ENCODE measurements at regions not wholly inside any gene's neighbourhood (a gene's known extent, or its start where the extent isn't known, plus 50 kb on each side); places are given as distances from the start of the nearest gene placed in this dataset.
"Not testable (repeated sequence)": the region's sequence is repeated elsewhere in the genome, so short reads cannot be mapped to it uniquely, and the experiment has no call there.

DNA sequence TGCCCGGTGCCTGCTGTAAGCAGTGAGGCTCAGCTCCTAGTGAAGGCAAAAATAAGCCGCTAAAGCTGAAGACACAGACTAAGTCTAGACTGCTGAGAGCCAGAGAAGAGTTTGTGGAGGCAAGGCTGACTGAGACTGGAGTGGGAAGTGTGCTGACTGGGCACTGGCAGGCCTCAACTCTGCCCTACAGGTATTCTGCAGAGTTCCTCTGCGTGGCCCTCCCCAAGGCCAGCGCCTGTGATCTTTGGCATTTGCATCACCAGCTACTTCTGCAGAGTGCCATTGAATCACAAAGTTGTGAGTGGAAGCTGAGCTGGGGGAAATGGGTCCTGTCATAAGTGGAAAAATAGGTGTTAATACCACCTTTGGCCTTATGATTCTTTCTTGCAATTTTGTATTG is 905.7 kb downstream of the PLA2G4A start:
- no peak overlapping the region for H3K4me3 Mint-ChIP-seq
- H3K27me3 Mint-ChIP-seq (ENCODE audit: low read depth), result no peaks in the 10 kb centered on the region
- no peaks in the 10 kb centered on the region for H3K4me1 Mint-ChIP-seq (ENCODE audit: low read depth)
- H3K9me3 Mint-ChIP-seq, result no peaks in the 10 kb centered on the region
- H3K36me3 Mint-ChIP-seq (ENCODE audit: low read depth), result no peaks in the 10 kb centered on the region
- H3K27ac Mint-ChIP-seq, result no peak overlapping the region

DNA sequence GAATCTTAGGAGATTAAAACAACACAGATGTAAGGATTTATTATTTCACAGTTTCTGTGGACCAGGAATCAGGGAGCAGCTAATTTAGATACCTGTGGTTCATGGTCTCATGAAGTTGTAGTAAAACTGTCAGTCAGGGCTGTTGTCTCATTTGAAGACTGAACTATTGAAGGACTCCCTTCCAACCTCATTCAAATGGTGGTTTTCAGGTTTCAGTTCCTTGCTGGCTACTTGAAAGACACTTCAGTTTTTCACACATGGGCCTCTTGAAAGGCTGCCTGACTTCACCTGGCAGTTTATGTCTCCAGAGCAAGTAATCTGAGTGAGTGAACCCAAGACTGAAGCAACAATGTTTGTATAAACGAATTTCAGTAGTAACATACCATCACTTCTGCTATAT is 915.9 kb downstream of the PLA2G4A start:
- no peaks in the 10 kb centered on the region for H3K9me3 Mint-ChIP-seq
- no peaks in the 10 kb centered on the region for H3K27me3 Mint-ChIP-seq (ENCODE audit: low read depth)
- no peaks in the 10 kb centered on the region for H3K36me3 Mint-ChIP-seq (ENCODE audit: low read depth)
- no peaks in the 10 kb centered on the region for H3K4me1 Mint-ChIP-seq (ENCODE audit: low read depth)
- no peak overlapping the region for H3K4me3 Mint-ChIP-seq
- no peak overlapping the region for H3K27ac Mint-ChIP-seq

DNA sequence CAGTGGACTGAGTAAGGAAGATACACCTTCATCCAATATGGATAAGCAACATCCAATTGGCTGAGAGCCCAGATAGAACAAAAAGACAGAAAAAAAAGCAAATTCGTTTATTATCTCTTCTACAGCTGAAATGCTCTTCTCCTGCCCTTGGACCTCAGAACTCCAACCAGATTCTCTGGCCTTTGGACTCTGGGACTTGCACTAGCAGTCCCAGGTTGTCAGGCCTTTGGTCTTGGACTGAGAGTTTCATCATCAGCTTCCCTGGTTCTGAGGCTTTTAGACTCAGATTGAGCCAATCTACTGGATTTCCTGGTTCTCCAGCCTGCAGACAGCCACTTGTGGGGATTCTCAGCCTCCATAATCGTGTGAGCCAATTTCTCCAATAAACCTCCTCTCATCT is 926.8 kb downstream of the PLA2G4A start:
- no peak overlapping the region for H3K4me3 Mint-ChIP-seq
- H3K9me3 Mint-ChIP-seq, result peaks cover 4% of the 10 kb centered on the region
- no peaks in the 10 kb centered on the region for H3K36me3 Mint-ChIP-seq (ENCODE audit: low read depth)
- no peaks in the 10 kb centered on the region for H3K27me3 Mint-ChIP-seq (ENCODE audit: low read depth)
- H3K4me1 Mint-ChIP-seq (ENCODE audit: low read depth), result no peaks in the 10 kb centered on the region
- no peak overlapping the region for H3K27ac Mint-ChIP-seq

DNA sequence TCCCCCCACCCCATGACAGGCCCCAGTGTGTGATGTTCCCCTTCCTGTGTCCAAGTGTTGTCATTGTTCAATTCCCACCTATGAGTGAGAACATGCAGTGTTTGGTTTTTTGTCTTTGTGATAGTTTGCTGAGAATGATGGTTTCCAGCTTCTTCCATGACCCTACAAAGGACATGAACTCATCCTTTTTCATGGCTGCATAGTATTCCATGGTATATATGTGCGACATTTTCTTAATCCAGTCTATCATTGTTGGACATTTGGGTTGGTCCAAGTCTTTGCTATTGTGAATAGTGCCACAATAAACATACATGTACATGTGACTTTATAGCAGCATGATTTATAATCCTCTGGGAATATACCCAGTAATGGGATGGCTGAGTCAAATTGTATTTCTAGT is 927.9 kb downstream of the PLA2G4A start:
- H3K27me3 Mint-ChIP-seq (ENCODE audit: low read depth); H3K27ac Mint-ChIP-seq; H3K4me1 Mint-ChIP-seq (ENCODE audit: low read depth); H3K36me3 Mint-ChIP-seq (ENCODE audit: low read depth); H3K9me3 Mint-ChIP-seq; H3K4me3 Mint-ChIP-seq: not testable (repeated sequence)

DNA sequence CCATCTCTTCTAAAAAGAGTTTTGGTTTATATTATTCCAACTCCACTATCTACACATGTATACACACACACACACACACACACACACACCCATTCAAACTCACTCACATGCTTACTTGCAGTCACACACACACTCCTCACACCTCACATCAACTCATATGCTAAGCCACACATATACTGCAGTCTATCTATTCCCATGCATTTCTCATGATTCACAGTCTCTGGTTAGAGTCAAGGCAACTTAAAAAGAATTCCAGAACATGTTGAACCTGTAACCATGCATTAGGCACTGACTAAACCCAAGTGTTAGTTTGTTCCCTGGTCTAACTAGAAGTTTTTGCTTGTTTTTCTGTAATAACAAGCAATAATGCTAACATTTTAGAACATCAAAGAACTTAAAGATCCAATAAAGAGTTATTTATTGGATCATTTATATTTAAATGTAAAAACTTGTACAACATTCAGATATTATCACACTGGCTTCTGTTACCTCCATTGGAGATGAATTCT is 931.1 kb downstream of the PLA2G4A start:
- Mint-ChIP-seq H3K4me1 (ENCODE audit: low read depth) (no peaks in the 10 kb centered on the region), H3K9me3 (peaks cover 4% of the 10 kb centered on the region), H3K36me3 (ENCODE audit: low read depth) (no peaks in the 10 kb centered on the region), H3K4me3 (no peak overlapping the region), H3K27me3 (ENCODE audit: low read depth) (no peaks in the 10 kb centered on the region), H3K27ac (no peak overlapping the region)

DNA sequence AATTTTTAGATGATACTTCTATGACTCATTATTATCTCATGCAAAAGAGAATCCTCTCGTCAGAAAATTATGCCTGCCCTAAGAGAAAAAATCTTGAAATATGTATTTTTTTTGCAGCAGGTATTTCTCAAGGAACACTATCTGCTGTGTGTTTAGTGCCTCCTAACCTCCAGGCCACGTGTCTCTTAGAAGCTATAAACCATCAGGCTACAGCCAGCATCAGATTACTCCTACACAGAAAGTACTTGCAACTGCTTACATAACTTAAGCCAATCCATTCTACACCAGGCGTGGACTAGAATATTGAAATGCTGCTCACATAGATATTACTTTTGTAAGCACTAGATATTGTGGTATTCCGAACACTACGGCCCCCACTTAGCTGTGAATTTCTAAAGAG is 933.4 kb downstream of the PLA2G4A start:
- no peak overlapping the region for H3K4me3 Mint-ChIP-seq
- H3K36me3 Mint-ChIP-seq (ENCODE audit: low read depth), result no peaks in the 10 kb centered on the region
- no peaks in the 10 kb centered on the region for H3K4me1 Mint-ChIP-seq (ENCODE audit: low read depth)
- no peaks in the 10 kb centered on the region for H3K27me3 Mint-ChIP-seq (ENCODE audit: low read depth)
- peaks cover 6% of the 10 kb centered on the region for H3K9me3 Mint-ChIP-seq
- H3K27ac Mint-ChIP-seq, result no peak overlapping the region

DNA sequence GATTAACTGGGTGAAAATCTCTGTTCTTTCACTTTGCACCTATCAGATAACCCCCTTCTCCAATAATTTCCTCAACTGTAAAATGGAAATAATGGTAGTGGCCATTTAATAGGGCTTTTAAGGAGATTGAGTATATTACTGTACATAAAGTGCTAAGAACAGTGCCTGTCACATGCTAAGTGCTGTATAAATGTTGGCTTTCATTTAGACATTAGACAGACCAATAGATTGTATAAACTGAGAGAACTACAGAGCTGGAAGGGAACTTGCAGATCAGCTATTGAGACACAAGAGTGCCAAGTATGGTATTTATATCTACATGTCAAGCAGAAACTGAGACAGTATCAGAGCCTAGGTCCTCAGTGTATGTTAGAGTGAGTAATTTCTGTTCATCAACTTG is 934.7 kb downstream of the PLA2G4A start:
- no peaks in the 10 kb centered on the region for H3K27me3 Mint-ChIP-seq (ENCODE audit: low read depth)
- no peaks in the 10 kb centered on the region for H3K4me1 Mint-ChIP-seq (ENCODE audit: low read depth)
- H3K4me3 Mint-ChIP-seq, result no peak overlapping the region
- no peaks in the 10 kb centered on the region for H3K36me3 Mint-ChIP-seq (ENCODE audit: low read depth)
- H3K27ac Mint-ChIP-seq, result no peak overlapping the region
- H3K9me3 Mint-ChIP-seq, result peaks cover 13% of the 10 kb centered on the region

DNA sequence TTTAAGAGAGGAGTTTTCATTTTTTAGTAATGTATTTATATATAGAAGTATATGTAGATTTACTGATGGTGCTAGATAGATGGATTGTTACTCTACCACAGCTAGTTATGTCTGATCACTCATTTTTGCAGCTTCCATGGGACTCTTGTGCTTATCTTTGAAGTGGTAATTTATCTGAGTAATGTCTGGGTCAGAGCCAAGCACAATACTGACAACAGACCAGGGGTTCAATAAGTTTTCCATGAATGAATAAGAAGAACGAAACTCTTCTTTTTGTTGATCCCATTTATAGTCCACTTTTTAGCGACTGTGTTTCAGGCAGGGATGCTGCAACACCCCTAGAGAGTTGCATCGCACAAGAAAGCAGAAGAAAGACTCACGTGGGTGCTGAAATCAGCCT is 935.2 kb downstream of the PLA2G4A start:
- Mint-ChIP-seq H3K36me3 (ENCODE audit: low read depth) (no peaks in the 10 kb centered on the region), H3K4me3 (no peak overlapping the region), H3K27ac (no peak overlapping the region), H3K9me3 (peaks cover 13% of the 10 kb centered on the region), H3K4me1 (ENCODE audit: low read depth) (no peaks in the 10 kb centered on the region), H3K27me3 (ENCODE audit: low read depth) (no peaks in the 10 kb centered on the region)

DNA sequence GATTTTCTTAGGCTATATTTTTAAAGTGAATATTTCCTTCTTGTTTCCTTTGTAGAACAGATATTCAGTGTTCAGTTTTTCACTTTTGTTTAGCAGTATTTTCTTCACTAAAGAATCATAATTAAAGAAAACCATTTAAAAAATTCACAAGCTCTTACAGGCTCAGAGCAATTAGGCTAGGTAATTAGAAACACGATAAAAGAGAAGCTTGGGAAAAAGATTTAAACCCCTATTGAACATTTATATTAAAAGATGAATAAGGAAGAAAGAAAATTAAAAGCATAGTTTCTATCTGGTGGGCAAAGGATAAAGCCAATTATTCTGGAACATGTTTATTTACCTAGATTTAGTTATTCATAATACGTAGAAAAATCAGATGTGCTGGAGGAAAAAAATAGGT is 942.6 kb downstream of the PLA2G4A start:
- Mint-ChIP-seq H3K9me3 (peaks cover 14% of the 10 kb centered on the region), H3K36me3 (ENCODE audit: low read depth) (no peaks in the 10 kb centered on the region), H3K27me3 (ENCODE audit: low read depth) (no peaks in the 10 kb centered on the region), H3K4me1 (ENCODE audit: low read depth) (no peaks in the 10 kb centered on the region), H3K4me3 (no peak overlapping the region), H3K27ac (no peak overlapping the region)

DNA sequence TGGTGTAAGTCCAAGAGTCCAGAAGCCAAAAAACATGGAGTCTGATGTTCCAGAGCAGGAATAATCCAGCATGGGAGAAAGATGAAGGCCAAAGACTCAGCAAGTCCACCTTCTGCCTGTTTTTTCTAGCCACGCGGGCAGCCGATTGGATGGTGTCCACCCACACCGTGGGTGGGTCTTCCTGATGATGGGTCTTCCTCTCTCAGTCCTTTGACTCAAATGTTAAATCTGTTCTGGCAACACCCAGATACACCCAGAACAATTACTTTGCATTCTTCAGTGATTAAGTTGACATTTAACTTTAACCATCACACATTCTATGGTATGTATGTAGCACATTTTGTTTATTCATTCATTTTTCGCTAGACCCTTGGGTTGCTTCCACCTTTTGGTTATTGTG is 944.4 kb downstream of the PLA2G4A start:
- Mint-ChIP-seq H3K4me1 (ENCODE audit: low read depth) (no peaks in the 10 kb centered on the region), H3K4me3 (no peak overlapping the region), H3K9me3 (peaks cover 4% of the 10 kb centered on the region)

DNA sequence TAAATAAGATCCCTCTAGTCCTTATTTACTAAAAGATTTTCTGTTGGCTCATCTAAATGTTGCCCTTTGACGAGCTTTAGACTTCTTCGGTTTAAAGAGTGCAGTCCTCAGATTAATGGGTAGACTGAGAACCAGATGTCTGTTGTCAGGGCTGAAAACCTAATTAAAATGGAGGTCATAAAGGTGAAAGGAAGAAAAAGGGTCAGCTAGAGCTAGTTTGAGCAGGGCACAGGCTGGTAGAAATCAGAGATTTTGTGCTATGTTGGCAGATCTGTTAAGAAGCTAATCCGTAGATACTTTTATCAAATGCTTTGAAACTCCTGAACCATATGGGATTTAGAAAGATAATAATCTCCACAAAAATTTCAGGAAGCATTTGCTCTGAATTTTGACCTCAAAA is 959.0 kb downstream of the PLA2G4A start:
- Mint-ChIP-seq H3K9me3 (no peaks in the 10 kb centered on the region), H3K4me3 (no peak overlapping the region), H3K36me3 (ENCODE audit: low read depth) (no peaks in the 10 kb centered on the region), H3K4me1 (ENCODE audit: low read depth) (no peaks in the 10 kb centered on the region), H3K27me3 (ENCODE audit: low read depth) (no peaks in the 10 kb centered on the region), H3K27ac (no peak overlapping the region)

More for the DNA sequence above, 944.4 kb downstream of the PLA2G4A start:
- Mint-ChIP-seq H3K27me3 (ENCODE audit: low read depth) (no peaks in the 10 kb centered on the region), H3K27ac (no peak overlapping the region), H3K36me3 (ENCODE audit: low read depth) (no peaks in the 10 kb centered on the region)

DNA sequence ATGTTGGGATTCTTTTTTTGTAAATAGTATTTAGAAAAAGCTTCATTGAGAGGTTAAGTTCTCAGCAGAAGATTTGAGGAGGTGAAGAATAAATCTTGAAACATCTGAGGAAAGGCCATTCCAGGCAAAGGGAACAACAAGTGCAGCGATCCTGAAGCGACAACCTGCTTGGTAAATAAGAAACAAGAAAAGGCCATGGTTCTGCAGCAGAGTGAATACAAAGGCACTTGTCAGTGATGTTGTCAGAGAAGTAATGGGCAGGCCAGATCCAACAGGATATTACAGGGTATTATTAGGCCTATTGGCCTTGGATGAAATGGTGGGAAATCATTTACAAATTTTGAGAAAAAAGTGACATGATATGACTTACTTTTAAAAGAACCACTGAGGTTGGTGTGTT is 960.0 kb downstream of the PLA2G4A start:
- no peak overlapping the region for H3K27ac Mint-ChIP-seq
- no peaks in the 10 kb centered on the region for H3K36me3 Mint-ChIP-seq (ENCODE audit: low read depth)

DNA sequence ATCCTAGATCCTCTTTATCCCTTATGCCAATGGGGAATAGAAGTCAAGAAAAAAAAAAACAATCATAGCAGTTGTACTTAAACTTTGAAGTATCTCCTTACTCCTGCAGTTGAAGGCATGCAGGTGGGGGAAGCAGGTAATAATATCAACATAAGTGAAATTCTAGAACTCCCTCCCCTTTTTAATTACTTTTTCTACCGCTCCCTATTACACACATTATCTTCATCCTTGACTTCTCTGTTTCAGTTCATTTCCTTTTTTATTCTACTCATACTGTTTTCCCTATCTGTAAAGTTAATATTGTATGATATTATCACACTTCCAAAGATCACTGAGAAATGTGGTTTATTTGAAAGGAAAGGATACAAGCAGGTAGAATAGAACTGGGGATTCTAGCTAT is 962.0 kb downstream of the PLA2G4A start:
- no peaks in the 10 kb centered on the region for H3K27me3 Mint-ChIP-seq (ENCODE audit: low read depth)
- H3K4me1 Mint-ChIP-seq (ENCODE audit: low read depth), result no peaks in the 10 kb centered on the region

More for the DNA sequence above, 960.0 kb downstream of the PLA2G4A start:
- Mint-ChIP-seq H3K27me3 (ENCODE audit: low read depth) (no peaks in the 10 kb centered on the region), H3K4me3 (no peak overlapping the region), H3K9me3 (no peaks in the 10 kb centered on the region), H3K4me1 (ENCODE audit: low read depth) (no peaks in the 10 kb centered on the region)

DNA sequence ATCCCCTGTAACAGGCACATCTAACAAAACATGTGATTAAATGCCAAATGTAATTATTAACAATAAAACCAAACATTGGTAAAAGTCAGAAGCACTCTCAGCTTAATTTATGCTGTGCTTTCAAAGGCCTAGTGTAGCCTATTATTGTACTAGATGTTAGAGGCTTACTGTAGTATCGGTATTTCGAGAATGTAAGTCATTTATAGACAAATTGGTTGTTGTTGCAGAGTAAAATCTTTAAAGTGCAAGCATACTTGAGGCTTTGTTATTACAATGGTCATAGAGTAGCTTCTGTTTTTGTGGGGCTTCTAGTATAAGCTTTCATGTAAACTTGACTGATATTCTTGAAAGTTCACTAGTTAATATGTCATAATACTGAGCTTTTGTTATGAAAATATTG is 965.8 kb downstream of the PLA2G4A start:
- Mint-ChIP-seq H3K4me1 (ENCODE audit: low read depth) (no peaks in the 10 kb centered on the region), H3K27ac (no peak overlapping the region), H3K27me3 (ENCODE audit: low read depth) (no peaks in the 10 kb centered on the region), H3K36me3 (ENCODE audit: low read depth) (no peaks in the 10 kb centered on the region), H3K4me3 (no peak overlapping the region), H3K9me3 (no peaks in the 10 kb centered on the region)

More for the DNA sequence above, 962.0 kb downstream of the PLA2G4A start:
- Mint-ChIP-seq H3K27ac (no peak overlapping the region), H3K4me3 (no peak overlapping the region), H3K9me3 (no peaks in the 10 kb centered on the region), H3K36me3 (ENCODE audit: low read depth) (no peaks in the 10 kb centered on the region)

DNA sequence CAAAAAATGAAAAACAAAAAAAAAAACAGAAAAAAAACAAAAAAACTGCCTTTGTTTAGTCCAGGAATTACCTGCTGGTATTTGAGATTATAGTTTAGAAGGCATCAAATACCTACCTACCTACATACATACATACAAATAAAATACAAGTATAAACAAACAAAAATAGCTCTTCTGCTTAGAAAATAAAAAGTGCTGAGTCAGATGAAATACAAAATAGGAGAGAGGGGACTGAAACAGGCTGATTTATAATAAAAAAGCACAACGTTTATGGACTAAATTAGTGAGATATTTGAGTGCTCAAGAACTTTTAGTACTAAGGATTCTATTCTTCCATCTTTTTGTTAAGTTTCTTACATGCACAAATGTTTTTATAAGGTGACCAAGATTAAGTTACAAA is 980.8 kb downstream of the PLA2G4A start:
- Mint-ChIP-seq H3K9me3 (no peaks in the 10 kb centered on the region), H3K27ac (no peak overlapping the region), H3K4me1 (ENCODE audit: low read depth) (no peaks in the 10 kb centered on the region), H3K4me3 (no peak overlapping the region), H3K27me3 (ENCODE audit: low read depth) (no peaks in the 10 kb centered on the region), H3K36me3 (ENCODE audit: low read depth) (no peaks in the 10 kb centered on the region)

DNA sequence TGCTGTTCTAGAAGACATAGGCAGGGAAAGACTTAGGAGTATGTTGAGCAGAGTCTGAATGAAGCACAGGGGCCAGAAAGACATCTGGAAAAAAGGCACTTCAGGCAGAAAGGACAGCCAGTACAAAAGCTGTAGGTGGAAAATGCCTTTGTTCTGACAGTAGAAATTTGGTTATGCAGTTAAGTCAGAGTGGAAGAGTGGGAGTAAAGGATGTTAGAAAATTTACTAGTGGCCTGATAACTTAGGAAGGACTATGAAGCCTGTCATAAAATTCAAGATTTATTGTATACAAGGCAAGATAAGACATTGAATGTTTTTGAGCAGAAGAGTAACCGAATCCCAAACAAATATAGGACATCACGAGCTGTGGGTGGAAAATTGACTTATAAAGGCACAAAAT is 987.9 kb downstream of the PLA2G4A start:
- no peak overlapping the region for H3K4me3 Mint-ChIP-seq
- no peaks in the 10 kb centered on the region for H3K4me1 Mint-ChIP-seq (ENCODE audit: low read depth)
- peaks cover 7% of the 10 kb centered on the region for H3K9me3 Mint-ChIP-seq
- H3K36me3 Mint-ChIP-seq (ENCODE audit: low read depth), result no peaks in the 10 kb centered on the region
- no peaks in the 10 kb centered on the region for H3K27me3 Mint-ChIP-seq (ENCODE audit: low read depth)
- no peak overlapping the region for H3K27ac Mint-ChIP-seq

Measured in T-helper 1 cell treated with Interleukin-12 subunit alpha and Interleukin-12 subunit beta and Interleukin-4 antibody, amounts not matched to agents 30 μg/mL and 1 μg/mL, for 36 hours (primary cell).